ENCODE measurements at regions not wholly inside any gene's neighbourhood (a gene's known extent, or its start where the extent isn't known, plus 50 kb on each side); places are given as distances from the start of the nearest gene placed in this dataset.

DNA sequence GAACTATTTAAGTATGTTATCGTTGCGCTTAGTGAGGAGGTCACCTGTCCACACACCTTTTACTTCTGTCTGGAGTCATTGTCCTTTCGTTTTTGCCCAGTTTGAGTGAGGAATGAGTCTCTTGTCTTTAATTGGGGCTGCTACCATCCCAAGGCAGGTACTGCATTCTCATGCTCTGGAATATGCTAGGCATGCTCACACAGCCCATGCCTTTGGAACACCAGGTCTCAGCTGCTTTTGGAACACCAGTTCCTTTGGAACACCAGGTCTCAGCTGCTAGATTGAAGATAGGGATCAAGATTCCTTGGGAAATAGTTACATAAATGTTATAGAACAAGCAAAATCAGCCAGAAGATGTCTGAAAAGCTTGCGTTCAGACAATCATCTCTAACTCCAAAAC is 73.1 kb downstream of the AREG start:
- TF ChIP-seq, protein P1, sequence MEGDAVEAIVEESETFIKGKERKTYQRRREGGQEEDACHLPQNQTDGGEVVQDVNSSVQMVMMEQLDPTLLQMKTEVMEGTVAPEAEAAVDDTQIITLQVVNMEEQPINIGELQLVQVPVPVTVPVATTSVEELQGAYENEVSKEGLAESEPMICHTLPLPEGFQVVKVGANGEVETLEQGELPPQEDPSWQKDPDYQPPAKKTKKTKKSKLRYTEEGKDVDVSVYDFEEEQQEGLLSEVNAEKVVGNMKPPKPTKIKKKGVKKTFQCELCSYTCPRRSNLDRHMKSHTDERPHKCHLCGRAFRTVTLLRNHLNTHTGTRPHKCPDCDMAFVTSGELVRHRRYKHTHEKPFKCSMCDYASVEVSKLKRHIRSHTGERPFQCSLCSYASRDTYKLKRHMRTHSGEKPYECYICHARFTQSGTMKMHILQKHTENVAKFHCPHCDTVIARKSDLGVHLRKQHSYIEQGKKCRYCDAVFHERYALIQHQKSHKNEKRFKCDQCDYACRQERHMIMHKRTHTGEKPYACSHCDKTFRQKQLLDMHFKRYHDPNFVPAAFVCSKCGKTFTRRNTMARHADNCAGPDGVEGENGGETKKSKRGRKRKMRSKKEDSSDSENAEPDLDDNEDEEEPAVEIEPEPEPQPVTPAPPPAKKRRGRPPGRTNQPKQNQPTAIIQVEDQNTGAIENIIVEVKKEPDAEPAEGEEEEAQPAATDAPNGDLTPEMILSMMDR (CRISPR knock-in tag; IDR thresholded peaks at IDR 0.05), result no peak
- TF ChIP-seq NFATC3 (CRISPR knock-in tag; IDR thresholded peaks at IDR 0.05) (no peak), BHLHE40 (IDR thresholded peaks at IDR 0.05; ENCODE audit: low read length) (no peak), KAT7 (CRISPR knock-in tag; IDR thresholded peaks at IDR 0.05; ENCODE audit: borderline replicate concordance) (no peak), TBP (CRISPR knock-in tag; IDR thresholded peaks at IDR 0.05) (no peak), SP2 (CRISPR knock-in tag; IDR thresholded peaks at IDR 0.05) (no peak), YY1 (IDR thresholded peaks at IDR 0.05; ENCODE audit: insufficient read depth, insufficient replicate concordance, low read depth, low read length) (no peak), GTF2F1 (IDR thresholded peaks at IDR 0.05; ENCODE audit: low read length) (no peak), MTF2 (CRISPR knock-in tag; IDR thresholded peaks at IDR 0.05; ENCODE audit: borderline replicate concordance) (no peak), POLR2A (IDR thresholded peaks at IDR 0.05; ENCODE audit: insufficient read depth in 1 of 2, low read depth in 2 of 2, low read length in 2 of 2) (no peak), IKZF1 (IDR thresholded peaks at IDR 0.05) (no peak), ZNF253 (CRISPR knock-in tag; IDR thresholded peaks at IDR 0.05; ENCODE audit: borderline replicate concordance) (no peak), ZZZ3 (CRISPR knock-in tag; IDR thresholded peaks at IDR 0.05; ENCODE audit: borderline replicate concordance) (no peak)
